HG03442 (cell line): ENCODE measurements at regions not wholly inside any gene's neighbourhood (a gene's known extent, or its start where the extent isn't known, plus 50 kb on each side); places are given as distances from the start of the nearest gene placed in this dataset.
"Not testable (repeated sequence)": the region's sequence is repeated elsewhere in the genome, so short reads cannot be mapped to it uniquely, and the experiment has no call there.

Source experiments
- ATAC-seq: cut with Tn5 transposase; IDR thresholded peaks from one replicate; pipeline ENCODE4 v1.9.1; 2021; ENCODE audit warnings: mild to moderate bottlenecking, moderate library complexity; ENCODE audit not compliant: unreplicated experiment

- not testable (repeated sequence) for ATAC-seq
Observed at GRCh38 chr3:81829272-81829671, 67.8 kb upstream of the GBE1 start.

- ATAC-seq: peak; percentile 96
Observed at GRCh38 chr3:81823882-81824395, 62.5 kb upstream of the GBE1 start.

DNA sequence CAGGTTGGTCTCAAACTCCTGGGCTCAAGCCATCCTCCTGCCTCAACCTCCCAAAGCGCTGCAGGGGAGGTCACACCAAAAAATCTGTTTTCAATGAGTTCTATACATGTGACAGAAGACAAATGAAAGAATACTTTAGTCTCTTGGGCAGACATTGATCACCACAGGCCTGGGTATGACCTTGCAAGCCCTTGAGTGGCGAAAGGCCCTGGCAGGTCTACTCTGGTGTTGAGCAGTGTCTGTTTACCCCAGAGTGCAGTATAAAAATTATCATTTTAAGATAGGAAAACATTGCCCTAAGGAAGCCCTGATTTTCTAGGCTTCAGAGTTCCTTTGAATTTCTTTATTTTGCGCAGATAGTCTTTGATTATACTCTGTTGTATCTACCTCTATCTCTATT lies 61.6 kb upstream of the GBE1 start:
- ATAC-seq: no peak

GRCh38 chr3:81816473-81817250 lies 55.2 kb upstream of the GBE1 start:
- peak; percentile 99 for ATAC-seq

DNA sequence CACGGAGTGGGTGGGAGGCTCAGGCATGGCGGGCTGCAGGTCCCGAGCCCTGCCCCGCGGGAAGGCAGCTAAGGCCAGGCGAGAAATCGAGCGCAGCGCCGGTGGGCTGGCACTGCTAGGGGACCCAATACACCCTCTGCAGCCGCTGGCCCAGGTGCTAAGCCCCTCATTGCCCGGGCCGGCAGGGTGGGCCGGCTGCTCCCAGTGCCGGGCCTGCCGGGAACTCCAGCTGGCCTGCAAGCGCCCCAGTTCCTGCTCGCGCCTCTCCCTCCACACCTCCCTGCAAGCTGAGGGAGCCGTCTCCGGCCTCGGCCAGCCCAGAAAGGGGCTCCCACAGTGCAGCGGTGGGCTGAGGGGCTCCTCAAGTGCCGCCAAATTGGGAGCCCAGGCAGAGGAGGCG lies 50.7 kb upstream of the GBE1 start:
- not testable (repeated sequence) for ATAC-seq
